Stomach (tissue), 8 donors: ENCODE measurements at regions not wholly inside any gene's neighbourhood (a gene's known extent, or its start where the extent isn't known, plus 50 kb on each side); places are given as distances from the start of the nearest gene placed in this dataset.

ENCODE experiments used
- DNase-seq, 2 donors: peaks; one replicate each; pipeline versions ENCODE4 v3.0.0 to v3.0.0-alpha.2; 2013 to 2019
- H3K27ac ChIP-seq, 5 donors: fragments of 200-600 bp in 4 of 5; sonication (generic) in 4 of 5; one replicate each; pipeline ENCODE4 v1.5.1; 2013 to 2019; ENCODE audit warnings: mild to moderate bottlenecking in 1 of 5, moderate library complexity in 1 of 5
- H3K27me3 ChIP-seq, 3 donors: fragments of 200-600 bp; sonication (generic); one replicate each; pipeline ENCODE4 v1.5.1; 2017 to 2019; ENCODE audit warnings: mixed run types in 1 of 3
- H3K36me3 ChIP-seq, 4 donors: fragments of 200-600 bp; sonication (generic); 1 replicate in 3 of 4; 2 replicates in 1 of 4; pipeline ENCODE4 v1.5.1; 2016 to 2019
- H3K4me1 ChIP-seq, 4 donors: fragments of 200-600 bp; sonication (generic); one replicate each; pipeline ENCODE4 v1.5.1; 2016 to 2019
- H3K4me3 ChIP-seq, 4 donors: fragments of 200-600 bp; sonication (generic) in 3 of 4; one replicate each; pipeline ENCODE4 v1.5.1; 2016 to 2019; ENCODE audit warnings: mild to moderate bottlenecking in 1 of 4
- H3K9me3 ChIP-seq, 4 donors: fragments of 200-600 bp; sonication (generic); one replicate each; pipeline ENCODE4 v1.5.1; 2016 to 2019
- CTCF ChIP-seq, 7 experiments: fragments of 450-650 bp in 4 of 7; fragments of 200-600 bp in 3 of 7; sonication (generic) in 3 of 7; IDR thresholded peaks; one replicate each; pipeline ENCODE4 v1.5.1; 2016 to 2019; ENCODE audit warnings: antibody characterized with exemption in 7 of 7, control low read depth in 2 of 7, mild to moderate bottlenecking in 1 of 7
- EP300 ChIP-seq: sonication (generic); formaldehyde crosslinking; IDR thresholded peaks from one replicate; pipeline ENCODE4 v1.6.1; 2017; ENCODE audit warnings: antibody characterized with exemption
- POLR2A ChIP-seq, 4 donors: fragments of 450-650 bp; IDR thresholded peaks; one replicate each; pipeline ENCODE4 v1.6.1; 2016; ENCODE audit warnings: antibody characterized with exemption in 4 of 4, control low read depth in 2 of 4, mild to moderate bottlenecking in 1 of 4, moderate library complexity in 1 of 4
- POLR2AphosphoS5 ChIP-seq, 3 donors: sonication (generic); formaldehyde crosslinking; IDR thresholded peaks; one replicate each; pipeline ENCODE4 v1.6.1; 2016; ENCODE audit warnings: antibody characterized with exemption in 3 of 3
- WGBS, 5 donors: extraction: QIAGEN DNeasy Blood & Tissue Kit in 3 of 5; methylation state at CpG; one replicate each; pipeline versions ENCODE4 v1.1.5 to v1.1.7; 2013 to 2018; 5-methylcytosine and 5-hydroxymethylcytosine counted together
- intact Hi-C: fragments of 100-400 bp; cut with DNase I; formaldehyde crosslinking; loops from one replicate; pipeline ENCODE4 v1.15.1; 2023; ENCODE audit warnings: low total_unique reads
- donor health status: healthy with polysubstance abuse.
- donor health status: Bipolar disorder and iron deficiency.
- donor health status: healthy.

- H3K27ac ChIP-seq = no peak overlapping the region
- DNase-seq = no peak
- intact Hi-C loops = no loop called here
- no peaks in the 10 kb centered on the region for H3K9me3 ChIP-seq
- H3K27me3 ChIP-seq = no peaks in the 10 kb centered on the region
- no peaks in the 10 kb centered on the region for H3K36me3 ChIP-seq
- TF ChIP-seq POLR2A (IDR thresholded peaks at IDR 0.05) (no peak), EP300 (no peak), CTCF (IDR thresholded peaks at IDR 0.05) (no peak), POLR2AphosphoS5 (IDR thresholded peaks at IDR 0.05) (no peak)
- no peak overlapping the region for H3K4me3 ChIP-seq
- H3K4me1 ChIP-seq = no peaks in the 10 kb centered on the region
- 33 to 71% (median 47%) methylated on average over 2 of the region's 2 CpGs for WGBS, 5 donors
Measured at GRCh38 chr3:158970006-158970405, 168.2 kb downstream of the MFSD1 start.

GRCh38 chr3:158974904-158975303 lies 173.1 kb downstream of the MFSD1 start:
- H3K9me3 ChIP-seq = no peaks in the 10 kb centered on the region
- no peak overlapping the region for H3K27ac ChIP-seq
- H3K27me3 ChIP-seq = no peaks in the 10 kb centered on the region
- intact Hi-C loops = no loop called here
- DNase-seq = no peak
- no peak for TF ChIP-seq POLR2AphosphoS5 (IDR thresholded peaks at IDR 0.05)
- no peak for TF ChIP-seq POLR2A (IDR thresholded peaks at IDR 0.05)
- no peak for TF ChIP-seq EP300
- no peak for TF ChIP-seq CTCF (IDR thresholded peaks at IDR 0.05)
- 76 to 91% (median 88%) methylated on average over 1 of the region's 1 CpG for WGBS, 5 donors
- H3K36me3 ChIP-seq = no peaks in the 10 kb centered on the region
- H3K4me1 ChIP-seq = no peaks in the 10 kb centered on the region
- no peak overlapping the region for H3K4me3 ChIP-seq

- DNase-seq = no peak
- Histone ChIP-seq H3K4me3 (no peak overlapping the region), H3K36me3 (no peaks in the 10 kb centered on the region), H3K9me3 (no peaks in the 10 kb centered on the region), H3K27me3 (no peaks in the 10 kb centered on the region), H3K27ac (no peak overlapping the region), H3K4me1 (no peaks in the 10 kb centered on the region)
- intact Hi-C loops = no loop called here
- 81 to 90% (median 88%) methylated on average over 2 of the region's 2 CpGs for WGBS, 5 donors
- TF ChIP-seq POLR2A (IDR thresholded peaks at IDR 0.05) = no peak
- TF ChIP-seq CTCF (IDR thresholded peaks at IDR 0.05) = no peak
- TF ChIP-seq EP300 = no peak
- no peak for TF ChIP-seq POLR2AphosphoS5 (IDR thresholded peaks at IDR 0.05)
Measured at GRCh38 chr3:158976966-158977365, 175.1 kb downstream of the MFSD1 start.

- no peaks in the 10 kb centered on the region for H3K27me3 ChIP-seq
- no peaks in the 10 kb centered on the region for H3K4me1 ChIP-seq
- intact Hi-C loops = no loop called here
- H3K36me3 ChIP-seq = no peaks in the 10 kb centered on the region
- H3K4me3 ChIP-seq = no peak overlapping the region
- DNase-seq = no peak
- WGBS, 5 donors = 52 to 69% (median 59%) methylated on average over 4 of the region's 4 CpGs
- no peak for TF ChIP-seq POLR2A (IDR thresholded peaks at IDR 0.05)
- TF ChIP-seq CTCF (IDR thresholded peaks at IDR 0.05) = no peak
- TF ChIP-seq POLR2AphosphoS5 (IDR thresholded peaks at IDR 0.05) = no peak
- no peak for TF ChIP-seq EP300
- H3K27ac ChIP-seq = no peak overlapping the region
- no peaks in the 10 kb centered on the region for H3K9me3 ChIP-seq
Measured at GRCh38 chr3:158977497-158977896, 175.6 kb downstream of the MFSD1 start.
